Endothelial cell of umbilical vein (primary cell): ENCODE measurements at regions not wholly inside any gene's neighbourhood (a gene's known extent, or its start where the extent isn't known, plus 50 kb on each side); places are given as distances from the start of the nearest gene placed in this dataset.

Source experiments
- BruUV-seq: library from RNA; stranded (reverse); fragments of 400-500 nt; replicated peaks from 2 replicates; lab custom pipeline; 2021; lab: Mats Ljungman, UMichigan
- CTCF ChIA-PET: fragments of 300-600, 350-600 bp; sonication (Branson Sonifier 250); formaldehyde crosslinking; loops from one replicate; lab custom pipeline; 2021; ENCODE audit warnings: antibody characterized with exemption, inconsistent platforms; lab: Charles Lee
- POLR2A ChIA-PET: fragments of 300-600, 350-600 bp; sonication (Branson Sonifier 250); formaldehyde crosslinking; loops from one replicate; lab custom pipeline; 2021; ENCODE audit warnings: antibody characterized with exemption, inconsistent platforms; lab: Charles Lee
- DNase-seq: peaks from one replicate; pipeline ENCODE4 v3.0.0-alpha.2; 2011; ENCODE audit warnings: low read depth, low spot score
- FAIRE-seq: peaks from 2 replicates; lab custom pipeline; 2011; peaks lifted over from hg19 to GRCh38; lab: Jason Lieb, UNC
- H2AFZ ChIP-seq: 2 replicates; pipeline ENCODE4 v1.6.0; 2012; ENCODE audit warnings: low read depth, low read length, control low read depth, inconsistent platforms
- H3K27ac ChIP-seq: 2 replicates; pipeline ENCODE4 v1.5.1; 2011; ENCODE audit warnings: low read depth, mild to moderate bottlenecking, control low read depth, low read length, moderate library complexity; ENCODE audit not compliant: insufficient read depth
- H3K27me3 ChIP-seq, 2 experiments: 2 replicates each; pipeline versions ENCODE4 v1.6.0 to v1.6.1; 2011; ENCODE audit warnings: low read length in 2 of 2, mixed read lengths in 1 of 2; ENCODE audit not compliant: control insufficient read depth in 2 of 2, insufficient read depth in 2 of 2
- H3K36me3 ChIP-seq, 2 experiments: 2 replicates in 1 of 2; 3 replicates in 1 of 2; pipeline ENCODE4 v1.5.1; 2011; ENCODE audit warnings: low read length in 2 of 2, mild to moderate bottlenecking in 1 of 2, moderate library complexity in 1 of 2; ENCODE audit not compliant: control insufficient read depth in 2 of 2, insufficient read depth in 2 of 2; ENCODE audit errors: extremely low read depth in 1 of 2
- H3K4me1 ChIP-seq: 3 replicates; pipeline ENCODE4 v1.5.1; 2011; ENCODE audit warnings: mild to moderate bottlenecking, low read length; ENCODE audit not compliant: control insufficient read depth, insufficient read depth; ENCODE audit errors: extremely low read depth
- H3K4me2 ChIP-seq: 2 replicates; pipeline ENCODE4 v1.6.1; 2011; ENCODE audit warnings: low read length, control low read depth, mixed read lengths; ENCODE audit not compliant: insufficient read depth
- H3K4me3 ChIP-seq, 3 experiments: fragments of 200-600 bp in 1 of 3; sonication (generic), shearing (Covaris generic) in 1 of 3; replicated peaks in 1 of 3; 2 replicates each; pipeline ENCODE4 v1.5.1; 2011 to 2016; ENCODE audit warnings: control low read depth in 3 of 3, low read length in 3 of 3, mild to moderate bottlenecking in 2 of 3, inconsistent platforms in 1 of 3, low read depth in 1 of 3, moderate library complexity in 1 of 3; ENCODE audit not compliant: insufficient read depth in 1 of 3
- H3K79me2 ChIP-seq: 2 replicates; pipeline ENCODE4 v1.6.0; 2012; ENCODE audit warnings: low read length, inconsistent platforms; ENCODE audit not compliant: control insufficient read depth, insufficient read depth
- H3K9ac ChIP-seq: replicated peaks from 2 replicates; pipeline ENCODE3; 2011; ENCODE audit warnings: low read length, control low read depth; ENCODE audit not compliant: insufficient read depth; ENCODE audit errors: extremely low read depth
- H3K9me1 ChIP-seq: replicated peaks from 3 replicates; pipeline ENCODE4 v1.6.0; 2011; ENCODE audit warnings: mild to moderate bottlenecking, low read length; ENCODE audit not compliant: control insufficient read depth, insufficient read depth; ENCODE audit errors: extremely low read depth
- H3K9me3 ChIP-seq: replicated peaks from 2 replicates; pipeline ENCODE4 v1.5.1; 2012; ENCODE audit warnings: low read length, inconsistent platforms; ENCODE audit not compliant: control insufficient read depth, insufficient read depth
- H4K20me1 ChIP-seq: replicated peaks from 2 replicates; pipeline ENCODE3; 2011; ENCODE audit warnings: mild to moderate bottlenecking, low read length; ENCODE audit not compliant: control insufficient read depth, insufficient read depth; ENCODE audit errors: extremely low read depth
- EZH2 ChIP-seq: IDR thresholded peaks from 2 replicates; pipeline ENCODE4 v1.6.1; 2012; ENCODE audit warnings: borderline replicate concordance, low read depth, mild to moderate bottlenecking, moderate library complexity, low read length, inconsistent platforms; ENCODE audit not compliant: severe bottlenecking
- FOS ChIP-seq: IDR thresholded peaks from 2 replicates; pipeline ENCODE4 v1.6.1; 2011; ENCODE audit warnings: mild to moderate bottlenecking, low read length, moderate library complexity, borderline replicate concordance; ENCODE audit not compliant: insufficient read depth
- GATA2 ChIP-seq: IDR thresholded peaks from 2 replicates; pipeline ENCODE4 v1.7.0; 2011; ENCODE audit warnings: low read depth, mild to moderate bottlenecking, moderate library complexity, mixed read lengths, low read length; ENCODE audit not compliant: insufficient read length, insufficient read depth
- JUN ChIP-seq: IDR thresholded peaks from 2 replicates; pipeline ENCODE4 v1.6.1; 2011; ENCODE audit warnings: borderline replicate concordance, low read depth; ENCODE audit not compliant: insufficient read length, insufficient read depth
- MYC ChIP-seq: IDR thresholded peaks from one replicate; pipeline ENCODE4 v1.6.1; 2011; ENCODE audit warnings: mild to moderate bottlenecking, low read depth, low read length
- dilution Hi-C: fragments of 300-500 bp; cut with MboI; formaldehyde crosslinking; loops from one replicate; pipeline ENCODE4 v1.15.0; 2019; ENCODE audit warnings: low sequenced_read_pairs; ENCODE audit not compliant: extremely low pct_ligation_motif_present
- intact Hi-C: fragments of 100-400 bp; cut with micrococcal nuclease; formaldehyde crosslinking; loops from one replicate; pipeline ENCODE4 v1.10.0; 2022
- TF ChIP-seq, protein P1 (sequence below): IDR thresholded peaks from 2 replicates; pipeline ENCODE4 v1.6.1; 2011; ENCODE audit not compliant: insufficient read depth, insufficient read length
- TF ChIP-seq, protein P2 (sequence below), 2 donors: IDR thresholded peaks; 1 replicate in 1 of 2; 2 replicates in 1 of 2; pipeline ENCODE4 v1.5.1; 2011; ENCODE audit warnings: low read length in 2 of 2, mild to moderate bottlenecking in 2 of 2, moderate library complexity in 2 of 2, control low read depth in 1 of 2, inconsistent platforms in 1 of 2, low read depth in 1 of 2; ENCODE audit not compliant: insufficient read depth in 1 of 2; ENCODE audit errors: extremely low read depth in 1 of 2

DNA sequence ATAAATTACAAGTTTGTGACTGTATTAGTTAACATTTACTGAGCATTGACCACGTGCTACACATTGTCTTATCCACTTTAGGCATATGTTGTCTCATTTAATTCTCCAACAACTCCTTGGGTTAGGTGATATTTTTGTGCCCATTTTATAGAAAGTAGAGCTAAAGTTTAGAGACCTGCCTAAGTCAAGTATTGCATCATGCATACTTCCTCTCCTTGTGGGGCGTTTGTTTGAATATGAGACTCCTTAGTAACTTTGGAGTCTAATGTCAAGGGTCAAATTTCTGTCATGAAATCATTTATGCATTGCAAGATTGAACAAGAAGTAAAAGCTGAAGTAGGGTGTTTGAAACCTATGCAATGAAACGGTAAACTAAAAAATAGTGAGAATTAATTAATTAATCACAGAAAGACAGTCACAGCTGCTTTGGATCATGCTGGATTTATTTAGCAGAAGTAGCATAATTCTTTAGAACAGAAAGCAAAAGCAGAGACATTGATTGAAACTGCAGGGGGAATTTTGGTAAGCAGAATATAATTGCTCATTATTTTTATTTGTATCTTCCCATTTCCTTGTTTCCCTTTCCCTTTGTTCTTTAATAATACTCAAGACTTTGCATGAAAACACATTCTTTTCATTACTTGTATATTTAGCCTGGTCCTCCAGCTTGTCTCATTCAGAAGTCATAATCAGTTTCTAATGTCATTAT, 1374.4 kb upstream of the GJE1 start:
- H3K27me3 ChIP-seq = no peaks in the 10 kb centered on the region
- H3K4me3 ChIP-seq = no peak overlapping the region
- H3K9me3 ChIP-seq = no peaks in the 10 kb centered on the region
- dilution Hi-C loops (no loop called here), intact Hi-C loops (no loop called here)
- no peak for DNase-seq
- no peaks in the 10 kb centered on the region for H3K79me2 ChIP-seq
- H3K9ac ChIP-seq = no peak overlapping the region
- no peak for TF ChIP-seq EZH2
- TF ChIP-seq GATA2 = no peak
- no peak for TF ChIP-seq FOS
- TF ChIP-seq, protein P1, sequence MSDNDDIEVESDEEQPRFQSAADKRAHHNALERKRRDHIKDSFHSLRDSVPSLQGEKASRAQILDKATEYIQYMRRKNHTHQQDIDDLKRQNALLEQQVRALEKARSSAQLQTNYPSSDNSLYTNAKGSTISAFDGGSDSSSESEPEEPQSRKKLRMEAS = no peak
- TF ChIP-seq, protein P2, sequence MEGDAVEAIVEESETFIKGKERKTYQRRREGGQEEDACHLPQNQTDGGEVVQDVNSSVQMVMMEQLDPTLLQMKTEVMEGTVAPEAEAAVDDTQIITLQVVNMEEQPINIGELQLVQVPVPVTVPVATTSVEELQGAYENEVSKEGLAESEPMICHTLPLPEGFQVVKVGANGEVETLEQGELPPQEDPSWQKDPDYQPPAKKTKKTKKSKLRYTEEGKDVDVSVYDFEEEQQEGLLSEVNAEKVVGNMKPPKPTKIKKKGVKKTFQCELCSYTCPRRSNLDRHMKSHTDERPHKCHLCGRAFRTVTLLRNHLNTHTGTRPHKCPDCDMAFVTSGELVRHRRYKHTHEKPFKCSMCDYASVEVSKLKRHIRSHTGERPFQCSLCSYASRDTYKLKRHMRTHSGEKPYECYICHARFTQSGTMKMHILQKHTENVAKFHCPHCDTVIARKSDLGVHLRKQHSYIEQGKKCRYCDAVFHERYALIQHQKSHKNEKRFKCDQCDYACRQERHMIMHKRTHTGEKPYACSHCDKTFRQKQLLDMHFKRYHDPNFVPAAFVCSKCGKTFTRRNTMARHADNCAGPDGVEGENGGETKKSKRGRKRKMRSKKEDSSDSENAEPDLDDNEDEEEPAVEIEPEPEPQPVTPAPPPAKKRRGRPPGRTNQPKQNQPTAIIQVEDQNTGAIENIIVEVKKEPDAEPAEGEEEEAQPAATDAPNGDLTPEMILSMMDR (IDR thresholded peaks at IDR 0.05; ENCODE audit: extremely low read depth in 1 of 2, insufficient read depth in 1 of 2, low read depth in 1 of 2, low read length in 2 of 2) = no peak
- TF ChIP-seq JUN = no peak
- TF ChIP-seq MYC = no peak
- H2AFZ ChIP-seq = no peak overlapping the region
- no peak overlapping the region for H3K4me2 ChIP-seq
- no peak overlapping the region for H3K27ac ChIP-seq
- no TSS peak for BruUV-seq
- H4K20me1 ChIP-seq = no peaks in the 10 kb centered on the region
- POLR2A ChIA-PET = no interaction called here
- no peaks in the 10 kb centered on the region for H3K9me1 ChIP-seq
- FAIRE-seq = no peak
- CTCF ChIA-PET = no interaction called here
- H3K36me3 ChIP-seq = no peaks in the 10 kb centered on the region
- H3K4me1 ChIP-seq = no peaks in the 10 kb centered on the region
